Effector memory CD8-positive, alpha-beta T cell (primary cell): ENCODE measurements at regions not wholly inside any gene's neighbourhood (a gene's known extent, or its start where the extent isn't known, plus 50 kb on each side); places are given as distances from the start of the nearest gene placed in this dataset.
"Not testable (repeated sequence)": the region's sequence is repeated elsewhere in the genome, so short reads cannot be mapped to it uniquely, and the experiment has no call there.

ENCODE experiments used
- ATAC-seq: fragments of 150-1000 bp; cut with Tn5 transposase; replicated peaks from 2 replicates; pipeline ENCODE4 v1.10.0; 2021; ENCODE audit warnings: mild to moderate bottlenecking, moderate library complexity
- DNase-seq, 3 experiments: peaks; one replicate each; pipeline ENCODE4 v3.0.0; 2021
- H3K27ac Mint-ChIP-seq, 2 donors: one replicate each; pipeline ENCODE4 v1.8.0; 2022; ENCODE audit warnings: mild to moderate bottlenecking in 2 of 2, mixed read lengths in 2 of 2, moderate library complexity in 2 of 2
- H3K27me3 Mint-ChIP-seq, 2 donors: one replicate each; pipeline ENCODE4 v1.8.0; 2022; ENCODE audit warnings: mixed read lengths in 2 of 2
- H3K36me3 Mint-ChIP-seq: one replicate; pipeline ENCODE4 v1.8.0; 2022; ENCODE audit warnings: mild to moderate bottlenecking, moderate library complexity, mixed read lengths; ENCODE audit not compliant: insufficient read depth
- H3K4me1 Mint-ChIP-seq, 2 donors: one replicate each; pipeline ENCODE4 v1.8.0; 2022; ENCODE audit warnings: low read depth in 2 of 2, mixed read lengths in 2 of 2
- H3K4me3 Mint-ChIP-seq, 2 donors: one replicate each; pipeline ENCODE4 v1.8.0; 2022; ENCODE audit warnings: mild to moderate bottlenecking in 2 of 2, mixed read lengths in 2 of 2, moderate library complexity in 2 of 2
- H3K9me3 Mint-ChIP-seq, 2 donors: one replicate each; pipeline ENCODE4 v1.8.0; 2022; ENCODE audit warnings: mixed read lengths in 2 of 2

DNA sequence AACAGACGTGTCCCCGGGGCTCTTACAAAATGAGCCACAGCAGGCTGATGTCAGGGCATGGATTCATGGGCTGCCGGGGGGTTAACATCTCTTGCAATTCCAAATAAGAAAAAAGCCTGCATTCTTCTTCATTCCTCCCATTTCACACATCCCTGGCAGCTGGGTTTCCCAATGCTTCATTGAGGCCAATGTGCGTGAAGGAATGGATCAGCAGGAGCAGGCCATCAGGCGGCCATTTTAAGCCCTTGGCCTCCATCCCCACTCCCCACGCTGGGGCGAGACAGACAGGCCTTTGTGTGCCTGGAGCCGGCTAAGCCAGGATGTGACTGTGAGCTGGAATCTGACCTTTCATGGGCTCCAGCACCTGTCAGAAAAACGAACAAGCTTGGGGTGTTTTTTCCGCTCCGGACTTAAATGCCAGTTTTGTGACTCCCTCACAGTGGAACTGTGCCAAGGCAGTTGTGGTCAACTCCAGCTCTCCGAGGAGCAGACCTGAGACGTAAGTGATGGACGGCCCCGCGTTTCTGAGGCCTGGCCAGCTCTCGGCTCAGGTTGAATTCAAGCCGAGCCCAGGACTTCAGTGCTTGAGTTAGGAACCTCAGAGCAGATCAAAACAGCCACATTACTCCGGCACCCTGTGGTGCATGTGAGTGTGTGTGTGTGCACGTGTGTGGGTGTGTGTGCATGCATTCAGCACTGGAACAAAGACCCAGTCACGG, 133.1 kb downstream of the TMEM30B start:
- DNase-seq (no peak), ATAC-seq (no peak)
- no peaks in the 10 kb centered on the region for H3K4me1 Mint-ChIP-seq
- H3K27ac Mint-ChIP-seq: no peak overlapping the region
- H3K36me3 Mint-ChIP-seq: no peaks in the 10 kb centered on the region
- H3K27me3 Mint-ChIP-seq: peaks cover 22 to 23% of the 10 kb centered on the region in 2 donors
- peaks cover 7 to 12% of the 10 kb centered on the region in 2 donors for H3K9me3 Mint-ChIP-seq
- no peak overlapping the region for H3K4me3 Mint-ChIP-seq

DNA sequence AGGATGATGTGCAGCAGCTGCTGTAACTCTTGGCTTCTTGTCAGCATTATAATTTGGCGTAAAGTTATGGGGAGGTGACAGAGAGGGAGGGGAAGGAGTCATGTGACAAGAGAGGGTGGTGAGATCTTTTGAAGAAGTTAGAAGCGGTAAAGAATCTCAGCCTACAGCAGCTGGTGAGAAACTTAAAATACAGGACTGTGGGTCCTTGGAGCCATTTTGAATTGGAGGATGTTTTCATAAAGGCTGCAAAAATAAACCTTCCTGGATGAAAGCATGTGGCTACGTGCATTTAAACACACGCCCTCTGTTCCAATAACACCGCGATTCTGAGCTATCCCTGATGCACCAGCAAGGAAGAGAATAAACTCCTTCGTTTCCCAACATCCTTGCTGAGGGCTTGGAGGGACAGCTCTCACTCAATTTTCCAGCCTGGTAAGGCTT, 133.7 kb downstream of the TMEM30B start:
- Mint-ChIP-seq H3K36me3 (no peaks in the 10 kb centered on the region), H3K27ac (no peak overlapping the region), H3K4me1 (no peaks in the 10 kb centered on the region), H3K27me3 (peaks cover 18 to 22% of the 10 kb centered on the region in 2 donors), H3K4me3 (no peak overlapping the region), H3K9me3 (peaks cover 7 to 12% of the 10 kb centered on the region in 2 donors)
- DNase-seq (no peak), ATAC-seq (no peak)

DNA sequence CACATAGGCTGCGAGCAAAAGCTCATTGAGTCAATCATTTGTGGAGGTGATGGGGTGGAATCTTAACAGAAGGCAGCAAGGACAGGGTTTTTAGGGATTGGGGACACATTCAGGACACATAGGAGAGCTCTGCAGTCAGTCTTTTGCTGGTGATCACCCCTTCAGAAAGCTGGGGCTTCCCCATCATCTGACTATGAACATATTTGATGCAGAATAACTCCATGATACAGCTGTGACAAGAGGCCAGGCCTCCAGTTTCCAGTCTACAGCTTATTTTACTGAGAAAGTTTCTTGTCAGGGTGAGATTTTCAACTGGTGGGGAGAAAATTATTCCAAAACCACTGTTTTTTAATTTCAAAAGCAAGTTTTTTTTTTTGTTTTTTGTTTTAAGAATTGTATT, 134.2 kb downstream of the TMEM30B start:
- Mint-ChIP-seq H3K27ac (no peak overlapping the region), H3K27me3 (peaks cover 18 to 22% of the 10 kb centered on the region in 2 donors), H3K36me3 (no peaks in the 10 kb centered on the region), H3K4me1 (no peaks in the 10 kb centered on the region), H3K9me3 (peaks cover 7 to 12% of the 10 kb centered on the region in 2 donors), H3K4me3 (no peak overlapping the region)
- DNase-seq (no peak), ATAC-seq (no peak)

DNA sequence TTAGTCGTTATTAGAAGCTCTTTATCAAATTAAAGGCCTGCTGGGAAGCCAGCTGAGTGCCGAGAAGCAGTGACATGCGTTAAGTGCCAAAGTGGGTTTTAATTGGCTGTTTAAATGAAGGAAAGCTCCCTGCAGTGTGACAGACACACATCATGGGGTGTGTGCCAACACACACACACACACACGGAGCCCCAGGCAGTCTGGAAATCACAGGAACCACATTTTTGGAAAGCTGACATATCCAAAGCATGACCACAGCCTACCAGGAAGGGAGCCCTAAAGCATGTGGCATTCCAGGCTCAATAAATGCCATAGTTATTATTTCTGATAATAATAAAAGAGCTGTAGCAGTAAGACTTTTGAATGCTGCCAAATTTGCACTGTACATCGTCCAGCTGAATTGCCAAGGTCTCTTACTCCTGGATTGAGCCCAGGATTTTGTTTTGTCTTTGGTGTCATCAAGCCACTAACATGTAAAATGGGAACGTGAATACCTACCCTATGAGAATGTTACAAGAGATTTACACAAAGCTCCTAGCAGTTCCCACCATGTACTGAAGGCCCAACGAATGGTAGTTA, 135.1 kb downstream of the TMEM30B start:
- peaks cover 11 to 17% of the 10 kb centered on the region in 2 donors for H3K27me3 Mint-ChIP-seq
- H3K4me1 Mint-ChIP-seq: no peaks in the 10 kb centered on the region
- peaks cover 7 to 12% of the 10 kb centered on the region in 2 donors for H3K9me3 Mint-ChIP-seq
- no peak overlapping the region for H3K27ac Mint-ChIP-seq
- H3K4me3 Mint-ChIP-seq: no peak overlapping the region
- H3K36me3 Mint-ChIP-seq: no peaks in the 10 kb centered on the region
- ATAC-seq: no peak
- DNase-seq: no peak

DNA sequence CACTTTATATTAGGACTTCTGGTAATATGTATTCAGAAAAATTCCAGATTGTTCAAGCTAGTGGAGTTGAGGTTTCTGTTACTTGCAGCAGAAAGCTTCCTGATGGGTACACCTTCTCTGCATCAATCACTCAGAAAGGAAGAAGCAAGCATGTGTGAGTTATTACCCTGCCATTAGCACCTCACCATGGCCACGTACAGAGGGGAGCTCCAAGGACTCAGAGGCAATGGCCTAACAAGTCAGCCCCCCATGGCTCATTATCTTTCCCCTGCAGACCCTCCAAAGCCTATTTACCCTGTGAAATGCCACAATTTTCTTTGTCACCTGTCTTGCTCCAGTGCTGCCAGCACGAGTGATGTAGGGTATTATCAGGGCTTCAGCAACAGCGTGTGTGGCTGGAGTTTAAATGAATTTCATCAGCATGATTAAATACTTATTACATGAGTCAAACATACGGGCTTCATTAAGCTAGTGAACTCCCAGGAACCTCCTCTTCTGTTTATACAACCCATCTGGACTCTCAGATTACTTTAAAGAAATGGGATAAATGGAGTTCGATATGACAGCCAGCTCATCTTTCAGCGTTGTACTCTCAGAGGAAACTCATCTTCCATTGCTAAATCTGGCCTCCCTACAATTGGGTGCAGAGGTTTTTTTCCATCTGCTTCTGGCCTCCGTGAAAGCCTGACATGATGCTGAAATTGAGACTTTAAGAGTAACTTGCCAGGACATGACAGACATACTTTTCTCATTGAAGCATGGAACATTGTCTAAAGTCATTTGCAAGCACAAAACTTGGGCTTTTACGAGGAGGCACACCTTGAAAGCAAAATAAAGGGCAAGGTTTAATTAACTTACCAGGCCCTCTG, 135.9 kb downstream of the TMEM30B start:
- no peaks in the 10 kb centered on the region for H3K4me1 Mint-ChIP-seq
- DNase-seq (no peak), ATAC-seq (no peak)
- no peak overlapping the region for H3K27ac Mint-ChIP-seq
- H3K4me3 Mint-ChIP-seq: no peak overlapping the region
- H3K9me3 Mint-ChIP-seq: peaks cover 7 to 12% of the 10 kb centered on the region in 2 donors
- H3K27me3 Mint-ChIP-seq: peaks cover 12% of the 10 kb centered on the region in 2 donors
- H3K36me3 Mint-ChIP-seq: no peaks in the 10 kb centered on the region

DNA sequence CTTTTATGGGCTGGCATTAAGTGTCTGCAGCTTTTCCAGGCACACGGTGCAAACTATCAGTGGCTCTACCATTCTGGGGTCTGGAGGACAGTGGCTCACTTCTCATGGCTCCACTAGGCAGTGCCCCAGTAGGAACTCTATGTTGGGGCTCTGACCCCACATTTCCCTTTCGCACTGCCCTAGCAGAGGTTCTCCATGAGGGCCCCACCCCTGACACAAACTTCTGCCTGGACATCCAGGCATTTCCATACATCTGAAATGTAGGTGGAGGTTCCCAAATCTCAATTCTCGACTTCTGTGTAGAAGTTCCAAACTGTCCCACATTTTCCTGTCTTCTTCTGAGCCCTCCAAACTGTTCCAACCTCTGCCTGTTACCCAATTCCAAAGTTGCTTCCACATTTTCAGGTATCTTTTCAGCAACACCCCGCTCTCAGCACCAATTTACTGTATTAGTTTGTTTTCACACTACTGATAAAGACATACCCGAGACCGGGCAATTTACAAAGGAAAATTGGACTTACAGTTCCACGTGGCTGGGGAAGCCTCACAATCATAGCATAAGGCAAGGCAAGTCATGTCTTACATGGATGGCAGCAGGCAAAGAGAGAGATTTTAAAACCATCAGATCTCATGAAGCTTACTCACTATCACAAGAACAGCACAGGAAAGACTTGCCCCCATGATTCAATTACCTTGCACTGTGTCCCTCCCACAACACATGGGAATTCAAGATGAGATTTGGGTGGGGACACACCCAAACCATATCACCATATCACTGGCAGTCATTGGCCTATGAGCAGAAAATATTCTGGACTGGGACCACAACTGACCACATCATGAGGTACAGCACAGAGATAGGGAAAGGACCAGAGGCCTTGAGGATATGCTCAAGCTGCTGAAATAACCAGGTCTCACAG, 136.8 kb downstream of the TMEM30B start:
- Mint-ChIP-seq H3K9me3 (peaks cover 7 to 10% of the 10 kb centered on the region in 2 donors), H3K27me3 (peaks cover 3 to 16% of the 10 kb centered on the region in 2 donors)
- not testable (repeated sequence) for H3K36me3 Mint-ChIP-seq, H3K4me1 Mint-ChIP-seq, H3K27ac Mint-ChIP-seq, ATAC-seq, DNase-seq, H3K4me3 Mint-ChIP-seq

DNA sequence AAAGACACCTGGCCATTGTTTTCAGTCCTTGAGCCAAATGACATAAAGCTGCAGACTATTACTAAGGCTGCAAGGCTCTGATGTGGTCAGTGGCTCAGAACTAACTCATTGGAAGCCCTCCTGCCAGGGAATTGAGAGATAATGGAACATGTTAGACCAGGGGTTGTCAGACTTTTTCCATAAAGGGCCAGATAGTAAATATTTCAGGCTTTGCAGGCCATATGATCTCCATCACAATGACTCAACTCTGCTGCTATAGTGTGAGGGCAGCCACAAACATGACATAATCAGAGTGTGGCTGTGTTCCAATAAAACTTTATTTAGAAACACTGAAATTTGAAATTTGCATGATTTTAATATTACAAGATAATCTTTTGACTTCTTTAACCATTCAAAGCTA, 140.3 kb downstream of the TMEM30B start:
- ATAC-seq (no peak), DNase-seq (no peak)
- Mint-ChIP-seq H3K27me3 (peaks cover 31 to 36% of the 10 kb centered on the region in 2 donors), H3K4me1 (no peaks in the 10 kb centered on the region), H3K9me3 (peaks cover 7 to 10% of the 10 kb centered on the region in 2 donors), H3K36me3 (no peaks in the 10 kb centered on the region), H3K4me3 (no peak overlapping the region), H3K27ac (no peak overlapping the region)

DNA sequence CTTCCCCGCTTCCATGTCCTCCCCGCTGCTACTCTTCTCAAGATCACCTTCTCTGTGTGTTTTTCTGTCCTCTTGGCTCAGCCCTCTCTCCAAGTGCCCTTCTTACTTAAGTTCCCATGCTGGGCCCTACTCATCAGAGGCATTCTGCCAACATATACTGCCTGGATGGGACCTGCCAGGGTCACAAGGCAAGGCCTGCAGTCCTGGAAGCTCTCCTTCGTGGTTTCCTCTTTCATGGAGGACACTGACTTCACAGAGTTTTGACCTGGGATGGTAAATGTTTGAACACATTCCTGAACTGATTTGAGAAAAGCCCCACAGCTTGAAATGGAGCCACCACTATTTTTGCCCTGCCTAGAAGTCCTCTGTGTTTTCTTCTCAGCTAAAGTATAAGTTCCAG, 140.9 kb downstream of the TMEM30B start:
- Mint-ChIP-seq H3K4me1 (no peaks in the 10 kb centered on the region), H3K36me3 (no peaks in the 10 kb centered on the region), H3K4me3 (no peak overlapping the region), H3K27ac (no peak overlapping the region), H3K9me3 (peaks cover 7 to 10% of the 10 kb centered on the region in 2 donors), H3K27me3 (peaks cover 37 to 42% of the 10 kb centered on the region in 2 donors)
- no peak for DNase-seq
- no peak for ATAC-seq

DNA sequence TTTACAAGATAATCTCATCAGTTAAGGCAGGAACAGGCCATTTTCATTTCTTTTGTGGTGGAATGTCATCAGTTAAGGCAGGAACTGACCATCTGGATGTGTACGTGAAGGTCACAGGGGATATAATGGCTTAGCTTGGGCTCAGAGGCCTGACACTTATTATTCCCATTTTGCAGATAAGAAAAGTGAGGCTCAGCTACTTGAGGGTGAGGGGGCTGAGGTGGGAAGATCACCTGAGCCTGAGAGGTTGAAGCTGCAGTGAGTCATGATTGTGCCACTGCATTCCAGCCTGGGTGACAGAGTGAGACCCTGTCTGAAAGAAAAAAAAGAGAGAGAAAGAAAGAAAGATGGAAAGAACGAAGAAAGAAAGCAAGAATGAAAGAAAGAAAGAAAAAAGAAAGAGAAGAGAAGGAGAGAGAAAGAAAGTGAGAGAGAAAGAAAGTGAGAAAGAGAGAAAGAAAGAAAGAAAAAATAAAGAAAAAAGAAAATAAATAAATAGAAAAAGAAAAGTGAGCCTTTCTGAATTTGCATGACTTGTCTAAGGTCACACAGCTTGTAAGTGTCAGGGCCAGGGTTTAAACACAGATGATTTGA, 142.0 kb downstream of the TMEM30B start:
- no peak overlapping the region for H3K27ac Mint-ChIP-seq
- no peak for DNase-seq
- ATAC-seq: no peak
- no peaks in the 10 kb centered on the region for H3K36me3 Mint-ChIP-seq
- H3K4me1 Mint-ChIP-seq: no peaks in the 10 kb centered on the region
- H3K4me3 Mint-ChIP-seq: no peak overlapping the region
- H3K27me3 Mint-ChIP-seq: peaks cover 47 to 51% of the 10 kb centered on the region in 2 donors
- H3K9me3 Mint-ChIP-seq: peaks cover under 1 to 5% of the 10 kb centered on the region in 2 donors

DNA sequence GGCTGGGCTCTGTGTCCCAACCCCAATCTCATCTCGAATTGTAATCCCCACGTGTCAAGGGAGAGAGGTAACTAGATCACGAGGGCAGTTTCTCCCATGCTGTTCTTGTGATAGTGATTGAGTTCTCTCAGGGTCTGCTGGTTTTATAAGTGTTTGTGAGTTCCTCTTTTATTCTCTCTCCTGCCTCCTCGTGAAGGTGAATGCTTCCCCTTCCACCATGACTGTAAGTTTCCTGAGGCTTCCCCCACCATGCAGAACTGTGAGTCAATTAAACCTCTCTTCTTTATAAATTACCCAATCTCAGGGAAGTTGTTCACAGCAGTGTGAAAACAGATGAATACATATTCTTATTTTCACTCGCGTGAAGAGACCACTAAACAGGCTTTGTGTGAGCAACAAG, 148.2 kb downstream of the TMEM30B start:
- ATAC-seq (no peak), DNase-seq (no peak)
- H3K27me3 Mint-ChIP-seq: peaks cover 39 to 64% of the 10 kb centered on the region in 2 donors
- no peaks in the 10 kb centered on the region for H3K36me3 Mint-ChIP-seq
- no peaks in the 10 kb centered on the region for H3K4me1 Mint-ChIP-seq
- no peak overlapping the region for H3K4me3 Mint-ChIP-seq
- no peaks in the 10 kb centered on the region for H3K9me3 Mint-ChIP-seq
- no peak overlapping the region for H3K27ac Mint-ChIP-seq

DNA sequence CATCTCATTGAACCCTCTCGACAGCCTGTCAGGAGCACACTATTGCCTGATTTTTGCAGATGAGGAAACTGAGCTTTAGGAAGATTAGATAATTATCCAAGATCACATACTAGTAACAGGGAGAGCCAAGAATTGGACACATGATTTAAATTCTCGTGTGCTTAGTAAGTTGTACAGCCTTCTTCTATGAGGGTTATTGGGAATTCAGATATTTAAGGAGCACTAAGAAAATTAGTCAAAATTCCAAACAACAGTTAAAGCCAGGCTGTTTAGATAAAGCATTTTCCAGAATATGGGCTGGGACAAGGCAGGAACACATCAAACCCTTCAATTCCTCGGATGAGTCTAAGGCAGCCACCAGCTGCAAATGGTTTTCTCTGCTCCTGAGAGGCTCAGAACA, 148.8 kb downstream of the TMEM30B start:
- ATAC-seq (no peak), DNase-seq (no peak)
- no peak overlapping the region for H3K4me3 Mint-ChIP-seq
- no peaks in the 10 kb centered on the region for H3K4me1 Mint-ChIP-seq
- no peak overlapping the region for H3K27ac Mint-ChIP-seq
- peaks cover 33 to 64% of the 10 kb centered on the region in 2 donors for H3K27me3 Mint-ChIP-seq
- H3K36me3 Mint-ChIP-seq: no peaks in the 10 kb centered on the region
- H3K9me3 Mint-ChIP-seq: no peaks in the 10 kb centered on the region

DNA sequence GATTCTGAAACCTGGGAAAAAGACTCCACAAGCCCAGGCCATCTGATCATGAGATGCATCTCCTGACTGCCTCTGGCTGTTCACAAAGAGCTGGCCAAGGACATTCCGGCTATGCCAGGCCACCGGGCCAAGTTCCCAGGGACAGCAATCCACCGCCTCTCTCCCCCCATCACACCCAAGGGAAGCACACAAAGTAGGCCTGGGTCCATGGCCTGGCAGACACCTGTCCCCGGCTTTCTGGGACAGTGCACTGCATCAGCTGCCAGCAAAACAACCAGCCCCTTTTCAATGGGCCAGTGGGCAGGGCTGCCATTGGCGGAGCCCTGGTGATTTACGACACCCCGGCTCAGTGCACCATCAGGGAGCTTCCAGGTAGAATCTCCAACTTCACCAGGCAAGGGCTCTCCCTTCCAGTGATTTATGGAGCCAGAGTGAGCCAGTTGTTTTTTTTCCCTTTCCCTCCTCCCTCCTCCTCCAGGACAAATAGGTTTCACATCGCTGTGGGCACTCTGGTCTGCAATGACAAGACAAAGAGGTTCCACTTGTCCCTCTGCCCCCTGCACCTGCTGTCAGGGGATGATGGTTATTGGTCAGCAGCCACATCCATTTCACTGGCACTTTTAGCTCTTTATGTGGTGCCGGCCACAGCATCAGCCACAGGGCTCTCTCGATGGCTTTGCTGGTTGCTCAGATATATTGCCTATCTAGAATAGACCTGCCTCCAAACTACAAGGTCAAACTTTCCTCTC, 149.6 kb downstream of the SLC38A6 start:
- Mint-ChIP-seq H3K9me3 (no peaks in the 10 kb centered on the region), H3K27ac (no peak overlapping the region), H3K4me3 (no peak overlapping the region), H3K36me3 (no peaks in the 10 kb centered on the region), H3K4me1 (no peaks in the 10 kb centered on the region), H3K27me3 (peaks cover 28 to 63% of the 10 kb centered on the region in 2 donors)
- DNase-seq: no peak
- ATAC-seq: no peak
